ENCODE measurements at regions not wholly inside any gene's neighbourhood (a gene's known extent, or its start where the extent isn't known, plus 50 kb on each side); places are given as distances from the start of the nearest gene placed in this dataset.
"Not testable (repeated sequence)": the region's sequence is repeated elsewhere in the genome, so short reads cannot be mapped to it uniquely, and the experiment has no call there.

DNA sequence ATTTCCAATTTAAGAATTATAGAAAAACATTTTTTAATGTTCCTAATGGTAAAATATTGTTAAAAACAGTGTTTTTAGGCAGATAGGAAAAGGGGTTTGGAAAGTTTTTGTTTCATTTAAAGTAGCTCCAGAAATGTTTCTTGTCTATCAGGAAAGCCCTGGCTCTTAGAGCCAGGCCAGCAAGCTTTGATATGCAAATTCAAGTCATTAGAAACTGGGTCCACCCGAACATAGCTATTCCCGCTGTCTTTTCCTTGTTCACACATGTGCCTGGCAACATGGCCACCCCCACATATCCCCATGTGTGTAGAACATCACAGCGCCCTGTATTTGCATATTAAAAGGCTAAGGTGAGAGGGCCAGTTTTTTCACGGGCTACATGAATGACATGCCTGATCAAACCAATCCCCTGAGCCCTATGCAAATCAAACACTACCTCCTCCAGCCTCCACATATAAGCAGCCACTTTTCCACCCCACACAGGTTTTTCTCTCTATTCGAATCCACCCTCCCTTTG lies 925.3 kb upstream of the CDH10 start:
- DNase-seq (ENCODE audit: low read depth) = no peak

DNA sequence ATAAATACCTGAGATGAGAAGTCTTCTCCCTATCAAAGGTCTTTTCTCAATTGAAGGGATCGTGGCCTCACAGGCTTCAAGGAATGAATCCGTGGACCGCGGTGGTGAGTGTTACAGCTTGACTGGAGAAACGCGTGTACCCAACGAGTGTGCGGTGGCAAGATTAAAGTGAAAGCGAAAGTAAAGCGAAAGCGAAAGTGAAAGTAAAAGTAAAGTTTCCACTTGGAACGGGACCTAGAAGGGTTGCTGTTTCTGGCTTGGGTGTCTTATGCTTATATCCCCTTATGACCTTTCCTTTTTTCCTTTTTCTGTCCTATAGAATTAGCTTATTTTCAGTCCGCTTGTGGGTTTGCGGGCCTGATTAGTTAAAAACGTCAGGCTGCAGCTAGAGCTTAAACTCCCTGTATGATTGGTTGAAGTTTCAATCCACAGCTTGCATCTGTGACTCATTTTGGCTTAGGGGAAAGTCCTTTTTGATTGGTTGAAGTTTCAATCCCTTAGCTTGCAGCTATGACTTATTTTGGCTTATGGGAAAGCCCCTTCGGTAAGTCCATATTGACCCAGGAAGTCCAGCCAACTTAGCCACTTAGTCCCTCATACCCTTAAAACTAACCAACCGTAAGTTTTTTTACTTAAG lies 924.3 kb upstream of the CDH10 start:
- DNase-seq (ENCODE audit: low read depth) = no peak

DNA sequence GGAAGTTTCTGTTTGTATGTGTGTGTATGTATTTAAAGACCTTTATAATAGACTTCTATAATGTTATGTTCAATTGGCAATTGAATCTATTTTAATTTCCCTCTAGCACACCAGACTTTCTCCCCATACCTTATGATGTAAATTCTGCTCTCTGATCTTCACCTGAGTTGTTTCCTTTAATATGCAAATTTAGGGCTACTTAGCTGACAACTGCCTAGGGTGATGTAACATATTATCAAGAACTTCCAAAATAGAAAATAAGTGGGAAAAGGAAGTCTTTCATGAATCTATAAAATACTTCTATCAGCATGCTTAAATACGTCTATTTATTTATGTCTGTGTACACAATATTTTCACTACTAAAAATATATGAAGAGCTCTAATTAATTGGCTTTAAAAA lies 923.5 kb upstream of the CDH10 start:
- no peak for DNase-seq (ENCODE audit: low read depth)

DNA sequence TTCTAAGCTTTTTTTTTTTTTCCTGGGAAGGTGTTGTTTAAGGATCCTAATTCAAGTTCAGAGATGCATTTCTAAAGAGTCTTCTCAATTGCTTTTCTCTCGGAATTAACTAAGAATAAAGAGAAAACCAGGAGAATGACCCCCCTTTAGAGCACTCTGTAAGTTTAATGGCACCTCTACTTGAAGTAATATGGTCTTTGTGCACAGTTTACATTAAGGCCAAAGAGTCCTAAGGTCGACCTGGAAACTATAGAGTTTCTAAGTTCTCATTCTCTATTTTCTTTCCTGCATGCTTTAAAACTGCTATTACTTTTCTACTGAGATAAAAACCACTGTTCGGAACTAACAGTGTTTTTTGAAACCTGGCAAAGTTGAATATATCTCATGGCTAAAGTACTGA lies 923.1 kb upstream of the CDH10 start:
- DNase-seq (ENCODE audit: low read depth) = no peak

DNA sequence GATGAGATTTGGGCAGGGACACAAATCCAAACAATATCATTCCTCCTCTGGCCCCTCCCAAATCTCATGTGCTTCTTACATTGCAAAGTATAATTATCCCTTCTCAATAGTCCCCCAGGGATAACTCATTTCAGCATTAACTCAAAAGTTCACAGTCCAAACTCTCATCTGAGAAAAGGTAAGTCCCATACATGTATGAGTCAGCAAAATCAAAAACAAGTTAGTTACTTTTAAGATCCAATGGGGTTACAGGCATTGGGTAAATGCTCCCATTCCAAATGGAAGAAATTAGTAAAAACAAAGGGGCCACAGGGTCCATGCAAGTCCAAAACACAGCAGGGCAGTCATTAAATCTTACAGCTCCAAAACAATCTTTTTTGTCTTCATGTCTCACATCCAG lies 917.9 kb upstream of the CDH10 start:
- no peak for DNase-seq (ENCODE audit: low read depth)

DNA sequence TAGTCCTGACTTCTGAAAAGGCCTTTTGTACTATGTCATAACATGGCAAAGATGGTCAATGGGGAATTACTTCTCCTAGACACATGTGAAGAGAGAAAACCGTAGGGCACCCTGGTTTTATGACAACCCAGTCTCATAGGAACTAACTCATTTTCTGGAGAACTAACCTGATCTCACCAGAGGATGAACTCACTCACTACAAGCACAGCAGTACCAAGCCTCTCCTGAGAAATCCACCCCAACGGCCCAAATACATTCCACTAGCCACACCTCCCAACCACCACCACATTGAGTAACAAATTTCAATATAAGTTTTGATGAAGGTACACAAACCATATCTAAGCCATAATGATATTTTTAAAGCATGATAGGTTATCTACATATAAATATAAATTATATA lies 909.3 kb upstream of the CDH10 start:
- no peak for DNase-seq (ENCODE audit: low read depth)

GRCh38 chr5:25552871-25553481 lies 908.2 kb upstream of the CDH10 start:
- no peak for DNase-seq (ENCODE audit: low read depth)

DNA sequence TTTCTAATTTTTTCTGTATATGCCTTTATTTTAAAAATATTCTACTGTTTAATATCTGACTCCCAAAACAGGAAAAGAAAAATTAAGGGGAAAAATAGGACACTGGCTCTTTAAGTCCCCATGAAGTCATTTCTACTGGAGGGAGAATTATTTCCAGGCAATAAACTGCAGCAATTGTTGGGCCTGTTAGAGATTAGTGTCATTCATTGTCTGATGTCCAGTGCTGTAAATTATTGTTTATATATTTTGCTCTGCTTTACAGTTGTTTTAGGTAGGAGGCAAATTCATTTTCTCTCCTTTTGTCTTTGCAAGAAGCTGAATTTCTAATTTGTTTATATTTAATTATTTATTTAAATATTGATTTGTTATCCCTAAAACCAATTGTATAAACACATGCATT lies 906.0 kb upstream of the CDH10 start:
- no peak for DNase-seq (ENCODE audit: low read depth)

DNA sequence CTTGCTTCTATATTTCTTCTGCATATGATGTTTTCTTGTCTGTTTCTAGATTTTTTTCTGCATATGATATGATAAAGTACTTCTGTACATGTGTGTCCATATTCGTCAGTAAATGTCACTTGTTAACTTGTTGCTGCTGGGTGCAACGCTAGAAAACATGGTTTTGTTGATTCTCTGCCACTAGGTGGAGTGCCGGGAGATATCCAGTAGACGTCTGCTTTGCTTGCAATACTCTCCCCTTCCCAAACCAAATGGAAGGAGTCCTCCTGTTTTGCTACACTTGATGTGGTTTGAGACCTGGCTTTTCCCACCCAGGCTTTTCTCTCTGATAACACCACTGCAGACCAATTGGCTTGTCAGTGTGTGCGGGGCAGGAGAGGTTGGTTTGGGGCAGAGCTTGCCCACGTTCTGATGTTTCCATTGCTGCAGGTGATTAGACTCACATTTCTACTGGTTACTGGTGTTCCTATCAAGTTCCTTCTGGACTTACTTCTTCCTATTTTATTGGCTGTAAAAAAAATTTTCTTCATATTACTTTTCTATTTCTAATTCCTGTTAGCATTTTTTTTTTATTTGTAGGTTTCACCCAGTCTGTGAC lies 900.0 kb upstream of the CDH10 start:
- DNase-seq (ENCODE audit: low read depth) = peak; percentile 30

DNA sequence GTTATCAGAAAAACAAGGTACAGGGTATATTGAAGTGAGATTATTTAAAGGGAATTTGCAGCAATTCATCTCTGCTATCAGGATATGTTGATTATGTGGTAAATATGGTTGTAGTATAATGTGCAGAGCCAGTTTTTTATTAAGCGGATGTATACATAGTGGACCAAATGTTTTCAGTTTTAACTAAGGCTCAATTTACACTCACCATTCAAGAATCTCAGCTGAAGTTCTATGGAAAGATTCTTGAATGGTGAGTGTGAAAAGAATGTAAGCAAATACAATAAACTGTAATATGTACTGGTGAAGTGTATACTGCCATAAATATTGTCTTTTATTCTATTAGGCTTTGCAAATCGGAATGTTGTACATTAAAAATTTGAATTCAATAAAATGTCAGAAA lies 895.9 kb upstream of the CDH10 start:
- no peak for DNase-seq (ENCODE audit: low read depth)

GRCh38 chr5:25539536-25539935 lies 894.8 kb upstream of the CDH10 start:
- DNase-seq (ENCODE audit: low read depth) = peak; percentile 4

DNA sequence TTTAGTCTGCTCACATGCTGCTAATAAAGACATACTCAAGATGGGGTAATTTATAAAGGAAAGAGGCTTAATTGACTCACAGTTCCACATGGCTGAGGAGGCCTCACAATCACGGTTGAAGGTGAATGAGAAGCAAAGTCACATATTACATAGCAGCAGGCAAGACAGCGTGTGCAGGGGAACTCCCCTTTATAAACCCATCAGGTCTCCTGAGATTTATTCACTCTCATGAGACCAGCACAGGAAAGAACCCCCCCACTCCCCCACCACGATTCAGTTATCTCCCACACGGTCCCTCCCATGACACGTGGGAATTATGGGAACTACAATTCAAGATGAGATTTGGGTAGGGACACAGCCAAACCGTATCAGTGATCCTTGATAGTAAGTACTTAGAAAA lies 891.7 kb upstream of the CDH10 start:
- DNase-seq (ENCODE audit: low read depth) = not testable (repeated sequence)

- DNase-seq (ENCODE audit: low read depth) = peak; percentile 27
Observed at GRCh38 chr5:25516141-25516540, 871.4 kb upstream of the CDH10 start.

DNA sequence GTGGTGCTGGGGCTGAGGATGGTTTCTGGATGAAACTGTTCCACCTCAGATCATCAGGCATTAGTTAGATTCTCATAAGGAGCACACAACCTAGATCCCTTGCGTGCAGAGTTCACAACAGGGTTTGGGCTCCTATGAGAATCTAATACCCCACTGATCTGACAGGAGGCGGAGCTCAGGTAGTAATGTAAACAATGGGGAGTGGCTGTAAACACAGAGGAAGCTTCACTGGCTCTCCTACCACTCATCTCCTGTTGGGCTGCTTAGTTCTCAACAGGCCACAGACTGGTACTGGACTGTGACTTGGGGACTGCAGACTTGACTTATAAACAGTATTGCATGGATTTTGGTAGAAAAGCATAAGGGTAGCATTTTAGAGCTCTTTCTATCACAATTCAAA lies 870.7 kb upstream of the CDH10 start:
- DNase-seq (ENCODE audit: low read depth) = no peak

GRCh38 chr5:25510692-25511091 lies 865.9 kb upstream of the CDH10 start:
- DNase-seq (ENCODE audit: low read depth) = not testable (repeated sequence)

DNA sequence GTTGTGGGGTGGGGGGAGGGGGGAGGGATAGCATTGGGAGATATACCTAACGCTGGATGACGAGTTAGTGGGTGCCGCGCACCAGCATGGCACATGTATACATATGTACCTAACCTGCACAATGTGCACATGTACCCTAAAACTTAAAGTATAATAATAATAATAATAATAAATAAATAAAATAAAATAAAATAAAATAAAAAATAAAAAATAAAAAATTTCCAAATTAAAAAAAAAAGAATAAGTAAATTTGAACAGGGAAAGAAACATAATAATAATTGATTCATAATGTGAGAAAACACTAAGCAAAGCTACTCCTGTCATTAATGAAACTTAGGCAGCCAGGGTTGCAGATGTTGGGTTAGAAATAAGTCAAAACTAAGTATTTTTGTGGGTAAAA lies 863.2 kb upstream of the CDH10 start:
- not testable (repeated sequence) for DNase-seq (ENCODE audit: low read depth)

- no peak for DNase-seq (ENCODE audit: low read depth)
Observed at GRCh38 chr5:25500635-25501034, 855.9 kb upstream of the CDH10 start.

DNA sequence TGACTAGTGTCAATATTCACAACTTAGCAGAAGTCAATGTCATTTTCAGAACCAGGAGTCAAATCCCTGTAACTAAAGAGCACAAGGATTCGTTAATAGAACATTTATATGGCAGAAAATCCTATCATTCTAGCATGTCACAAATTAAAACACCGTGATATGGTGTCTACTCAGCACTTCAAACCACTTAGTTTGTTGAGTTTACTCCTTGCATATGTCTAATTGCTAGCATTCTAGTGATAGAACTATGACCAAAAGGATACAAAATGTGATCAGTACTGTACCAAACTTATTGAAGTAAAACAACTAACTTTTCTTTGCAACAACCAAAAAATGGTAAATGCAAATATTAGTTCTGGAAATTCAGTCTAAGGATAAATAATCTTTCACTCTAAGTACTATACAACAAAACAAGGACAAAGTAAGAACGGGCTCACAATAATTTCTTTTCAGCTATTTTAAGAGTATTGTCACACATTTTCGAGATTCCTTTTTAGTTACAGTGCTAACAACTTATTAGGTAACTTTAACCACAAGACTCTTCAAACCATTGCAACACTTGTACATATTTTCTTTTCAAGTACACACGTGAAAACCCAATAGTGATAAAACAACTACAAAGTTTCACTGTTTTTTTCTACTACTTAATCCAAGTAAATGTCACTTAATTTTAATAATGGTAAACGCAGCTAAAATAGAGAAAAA lies 845.2 kb upstream of the CDH10 start:
- DNase-seq (ENCODE audit: low read depth) = peak; percentile 32

- DNase-seq (ENCODE audit: low read depth) = no peak
Observed at GRCh38 chr5:25488119-25488518, 843.3 kb upstream of the CDH10 start.

DNA sequence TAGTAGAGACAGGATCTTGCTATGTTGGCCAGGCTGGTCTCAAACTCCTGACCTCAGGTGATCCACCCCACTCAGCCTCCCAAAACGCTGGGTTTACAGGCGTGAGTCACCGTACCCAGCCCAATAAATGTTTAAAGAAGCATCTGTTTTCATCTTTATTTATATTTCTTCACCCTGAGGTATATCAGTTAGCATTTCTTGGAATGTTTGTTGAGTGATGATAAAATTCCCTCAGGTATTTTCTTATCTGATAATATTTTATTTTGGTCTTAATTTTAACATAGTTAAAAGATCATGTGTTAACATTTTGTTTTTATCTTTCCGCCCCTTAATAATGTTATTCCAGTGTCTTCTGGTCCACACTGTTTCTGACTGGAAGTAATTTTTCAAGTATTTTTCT lies 839.6 kb upstream of the CDH10 start:
- DNase-seq (ENCODE audit: low read depth) = no peak

GRCh38 chr5:25481463-25481862 lies 836.7 kb upstream of the CDH10 start:
- DNase-seq (ENCODE audit: low read depth) = no peak

DNA sequence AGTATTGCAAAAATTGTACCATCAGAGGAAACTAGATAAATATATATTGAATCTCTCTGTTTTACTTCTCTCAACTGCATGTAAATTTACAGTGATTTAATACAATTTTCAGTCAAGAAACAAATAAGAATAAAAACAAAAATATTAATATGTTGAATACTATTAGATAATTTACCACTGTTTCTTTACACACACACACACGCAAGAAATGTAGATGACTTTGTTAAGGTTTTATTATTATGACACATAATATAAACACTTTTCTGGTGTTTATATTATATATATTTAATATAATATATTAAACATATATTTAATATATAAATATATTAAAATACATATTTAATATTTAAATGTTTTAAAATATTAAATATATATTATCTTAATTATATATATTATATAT lies 814.3 kb upstream of the CDH10 start:
- DNase-seq (ENCODE audit: low read depth) = no peak
